HepG2 (cell line): ENCODE measurements at regions not wholly inside any gene's neighbourhood (a gene's known extent, or its start where the extent isn't known, plus 50 kb on each side); places are given as distances from the start of the nearest gene placed in this dataset.

Source experiments
- HDAC2 ChIP-seq: sonication (generic); formaldehyde crosslinking; IDR thresholded peaks from 2 replicates; pipeline ENCODE4 v1.4.0; 2020; ENCODE audit warnings: missing genetic modification reagents
- KLF13 ChIP-seq: sonication (generic); formaldehyde crosslinking; IDR thresholded peaks from 2 replicates; pipeline ENCODE4 v1.4.0; 2020; ENCODE audit warnings: mild to moderate bottlenecking, missing genetic modification reagents
- MYC ChIP-seq: sonication (generic); formaldehyde crosslinking; IDR thresholded peaks from 2 replicates; pipeline ENCODE4 v1.9.0; 2021; ENCODE audit warnings: missing genetic modification reagents, borderline replicate concordance
- POLR2A ChIP-seq, 2 experiments: IDR thresholded peaks; 2 replicates each; pipeline ENCODE4 v1.6.1; 2011; ENCODE audit warnings: low read depth in 2 of 2, low read length in 2 of 2, mild to moderate bottlenecking in 1 of 2, moderate library complexity in 1 of 2; ENCODE audit not compliant: insufficient read depth in 1 of 2
- POLR2AphosphoS5 ChIP-seq: IDR thresholded peaks from 2 replicates; pipeline ENCODE4 v1.6.1; 2012; ENCODE audit warnings: low read depth, low read length
- SMAD1 ChIP-seq: sonication (generic); formaldehyde crosslinking; IDR thresholded peaks from 2 replicates; pipeline ENCODE4 v1.4.0; 2020; ENCODE audit warnings: missing genetic modification reagents, low read depth, mild to moderate bottlenecking, borderline replicate concordance
- SOX6 ChIP-seq, 2 experiments: fragments of 450-650 bp in 1 of 2; sonication (generic) in 1 of 2; formaldehyde crosslinking in 1 of 2; IDR thresholded peaks; 2 replicates each; pipeline versions ENCODE4 v1.4.0 to v1.6.1; 2017 to 2020; ENCODE audit warnings: antibody characterized with exemption in 1 of 2, mild to moderate bottlenecking in 1 of 2, missing genetic modification reagents in 1 of 2
- ZNF260 ChIP-seq: sonication (generic); formaldehyde crosslinking; IDR thresholded peaks from 2 replicates; pipeline ENCODE4 v1.4.0; 2020; ENCODE audit warnings: missing genetic modification reagents, low read depth, mild to moderate bottlenecking, borderline replicate concordance
- ZNF777 ChIP-seq: sonication (generic); formaldehyde crosslinking; IDR thresholded peaks from 2 replicates; pipeline ENCODE4 v1.4.0; 2020; ENCODE audit warnings: missing genetic modification reagents
- TF ChIP-seq, protein P1 (sequence below): sonication (generic); formaldehyde crosslinking; IDR thresholded peaks from 2 replicates; pipeline ENCODE4 v1.5.0; 2020; ENCODE audit warnings: mild to moderate bottlenecking, missing genetic modification reagents, moderate library complexity

DNA sequence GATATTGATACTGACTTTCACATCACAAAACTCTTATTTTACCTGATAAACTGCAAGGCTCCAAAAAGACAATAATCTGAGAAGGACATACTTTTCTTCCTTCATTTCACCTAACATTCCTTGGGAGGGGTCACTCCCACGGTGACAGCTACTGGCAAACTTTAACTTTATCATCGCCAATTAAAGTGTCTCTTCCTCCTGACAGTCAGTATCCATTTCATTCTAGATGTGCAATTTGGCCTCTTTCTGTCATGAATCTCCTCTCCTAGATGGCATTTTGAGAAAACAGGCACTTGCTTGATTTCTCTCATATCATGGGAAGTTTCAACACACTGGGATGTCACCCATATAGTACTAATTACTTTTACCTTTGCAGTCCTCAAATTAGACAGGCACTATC lies 413.5 kb upstream of the CCNG1 start:
- TF ChIP-seq POLR2AphosphoS5 (no peak), SMAD1 (CRISPR knock-in tag) (no peak), POLR2A (IDR thresholded peaks at IDR 0.05; ENCODE audit: insufficient read depth in 1 of 2, low read depth in 2 of 2, low read length in 2 of 2) (no peak), SOX6 (IDR thresholded peaks at IDR 0.05) (no peak), SOX6 (CRISPR knock-in tag; IDR thresholded peaks at IDR 0.05) (no peak), ZNF777 (CRISPR knock-in tag) (no peak), MYC (CRISPR knock-in tag) (no peak), KLF13 (CRISPR knock-in tag) (no peak), HDAC2 (CRISPR knock-in tag) (no peak), ZNF260 (no peak)
- TF ChIP-seq, protein P1, sequence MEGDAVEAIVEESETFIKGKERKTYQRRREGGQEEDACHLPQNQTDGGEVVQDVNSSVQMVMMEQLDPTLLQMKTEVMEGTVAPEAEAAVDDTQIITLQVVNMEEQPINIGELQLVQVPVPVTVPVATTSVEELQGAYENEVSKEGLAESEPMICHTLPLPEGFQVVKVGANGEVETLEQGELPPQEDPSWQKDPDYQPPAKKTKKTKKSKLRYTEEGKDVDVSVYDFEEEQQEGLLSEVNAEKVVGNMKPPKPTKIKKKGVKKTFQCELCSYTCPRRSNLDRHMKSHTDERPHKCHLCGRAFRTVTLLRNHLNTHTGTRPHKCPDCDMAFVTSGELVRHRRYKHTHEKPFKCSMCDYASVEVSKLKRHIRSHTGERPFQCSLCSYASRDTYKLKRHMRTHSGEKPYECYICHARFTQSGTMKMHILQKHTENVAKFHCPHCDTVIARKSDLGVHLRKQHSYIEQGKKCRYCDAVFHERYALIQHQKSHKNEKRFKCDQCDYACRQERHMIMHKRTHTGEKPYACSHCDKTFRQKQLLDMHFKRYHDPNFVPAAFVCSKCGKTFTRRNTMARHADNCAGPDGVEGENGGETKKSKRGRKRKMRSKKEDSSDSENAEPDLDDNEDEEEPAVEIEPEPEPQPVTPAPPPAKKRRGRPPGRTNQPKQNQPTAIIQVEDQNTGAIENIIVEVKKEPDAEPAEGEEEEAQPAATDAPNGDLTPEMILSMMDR (CRISPR knock-in tag), result no peak
